NCI-H226 (cell line): ENCODE measurements at regions not wholly inside any gene's neighbourhood (a gene's known extent, or its start where the extent isn't known, plus 50 kb on each side); places are given as distances from the start of the nearest gene placed in this dataset.
"Not testable (repeated sequence)": the region's sequence is repeated elsewhere in the genome, so short reads cannot be mapped to it uniquely, and the experiment has no call there.

ENCODE experiments used
- DNase-seq: peaks from one replicate; pipeline ENCODE4 v3.0.0-alpha.2; 2015

- peak; percentile 63 for DNase-seq
Observed at GRCh38 chr20:22691369-22692118, 107.2 kb upstream of the FOXA2 start.

- DNase-seq, result no peak
Observed at GRCh38 chr20:22692119-22692475, 107.7 kb upstream of the FOXA2 start.

GRCh38 chr20:22692620-22693019, 108.2 kb upstream of the FOXA2 start:
- DNase-seq, result not testable (repeated sequence)

- DNase-seq, result no peak
Observed at GRCh38 chr20:22696759-22697158, 112.4 kb upstream of the FOXA2 start.

GRCh38 chr20:22698259-22698842, 114.0 kb upstream of the FOXA2 start:
- DNase-seq, result peak; percentile 35

GRCh38 chr20:22699396-22699795, 115.0 kb upstream of the FOXA2 start:
- DNase-seq, result no peak

- DNase-seq, result peak; percentile 69
Observed at GRCh38 chr20:22700367-22700766, 116.0 kb upstream of the FOXA2 start.

- no peak for DNase-seq
Observed at GRCh38 chr20:22701679-22702308, 117.4 kb upstream of the FOXA2 start.

- no peak for DNase-seq
Observed at GRCh38 chr20:22703843-22704242, 119.5 kb upstream of the FOXA2 start.

GRCh38 chr20:22711971-22712755, 127.8 kb upstream of the FOXA2 start:
- DNase-seq, result peak; percentile 24

- DNase-seq, result peak; percentile 69
Observed at GRCh38 chr20:22716821-22717351, 132.5 kb upstream of the FOXA2 start.

- peak; percentile 93 for DNase-seq
Observed at GRCh38 chr20:22717466-22717865, 133.1 kb upstream of the FOXA2 start.

GRCh38 chr20:22719167-22719591, 134.8 kb upstream of the FOXA2 start:
- DNase-seq, result no peak

GRCh38 chr20:22720206-22720605, 135.8 kb upstream of the FOXA2 start:
- no peak for DNase-seq

- DNase-seq, result no peak
Observed at GRCh38 chr20:22722811-22723210, 138.4 kb upstream of the FOXA2 start.

GRCh38 chr20:22723659-22724058, 139.3 kb upstream of the FOXA2 start:
- peak; percentile 21 for DNase-seq

GRCh38 chr20:22728146-22728745, 143.9 kb upstream of the FOXA2 start:
- DNase-seq, result no peak

- no peak for DNase-seq
Observed at GRCh38 chr20:22729180-22729579, 144.8 kb upstream of the FOXA2 start.

- no peak for DNase-seq
Observed at GRCh38 chr20:22729616-22730236, 145.4 kb upstream of the FOXA2 start.

GRCh38 chr20:22732751-22733150, 148.4 kb upstream of the FOXA2 start:
- no peak for DNase-seq

- peak; percentile 30 for DNase-seq
Observed at GRCh38 chr20:22734946-22735647, 150.7 kb upstream of the FOXA2 start.

GRCh38 chr20:22740829-22741228, 156.5 kb upstream of the FOXA2 start:
- no peak for DNase-seq
